K562 (cell line): ENCODE measurements at regions not wholly inside any gene's neighbourhood (a gene's known extent, or its start where the extent isn't known, plus 50 kb on each side); places are given as distances from the start of the nearest gene placed in this dataset.

ENCODE experiments used
- ATAC-seq: fragments of 200-7000 bp; cut with Tn5 transposase; 3 replicates; pipeline ENCODE4 v1.9.1; 2020; ENCODE audit warnings: moderate library complexity
- BruUV-seq: library from RNA; stranded (reverse); fragments of 400-500 nt; replicated peaks from 2 replicates; lab custom pipeline; 2021; lab: Mats Ljungman, UMichigan
- CTCF ChIA-PET: fragments of 300-600 bp; formaldehyde crosslinking; extraction: SDS; loops from one replicate; lab custom pipeline; 2021; ENCODE audit warnings: low intra/inter-chr PET ratio; lab: Yijun Ruan, JAX
- POLR2A ChIA-PET: fragments of 300-600, 350-650 bp; sonication (Branson Sonifier 250); formaldehyde crosslinking; extraction: SDS; loops from one replicate; lab custom pipeline; 2021; ENCODE audit warnings: antibody characterized with exemption, inconsistent platforms; lab: Yijun Ruan, JAX
- DNase-seq, 4 experiments: peaks; one replicate each; pipeline versions ENCODE4 v3.0.0 to v3.0.0-alpha.2; 2011 to 2018; ENCODE audit warnings: low spot score in 3 of 4, mixed read lengths in 3 of 4; ENCODE audit errors: extremely low read depth in 1 of 4
- FAIRE-seq: peaks from 2 replicates; lab custom pipeline; 2011; peaks lifted over from hg19 to GRCh38; lab: Jason Lieb, UNC
- H2AFZ ChIP-seq: 2 replicates; pipeline ENCODE4 v1.6.0; 2011; ENCODE audit warnings: low read depth, low read length, control low read depth, inconsistent platforms
- H3K27ac ChIP-seq: fragments of 200-600 bp; 3 replicates; pipeline ENCODE4 v1.8.0; 2011; ENCODE audit warnings: low read depth, mild to moderate bottlenecking, control low read depth, inconsistent platforms, low read length, moderate library complexity, mixed read lengths; ENCODE audit errors: extremely low read depth
- H3K27me3 ChIP-seq, 2 experiments: fragments of 300-600 bp in 1 of 2; 2 replicates in 1 of 2; 3 replicates in 1 of 2; pipeline versions ENCODE4 v1.6.0 to v1.8.0; 2011; ENCODE audit warnings: inconsistent platforms in 2 of 2, low read length in 2 of 2, mild to moderate bottlenecking in 1 of 2, mixed read lengths in 1 of 2, moderate library complexity in 1 of 2; ENCODE audit not compliant: control insufficient read depth in 2 of 2, insufficient read depth in 2 of 2
- H3K36me3 ChIP-seq: fragments of 300-600 bp; 3 replicates; pipeline ENCODE4 v1.8.0; 2011; ENCODE audit warnings: mild to moderate bottlenecking, low read length, inconsistent platforms; ENCODE audit not compliant: control insufficient read depth, insufficient read depth
- H3K4me1 ChIP-seq, 2 experiments: fragments of 200-600 bp in 1 of 2; replicated peaks in 1 of 2; 2 replicates in 1 of 2; 3 replicates in 1 of 2; pipeline versions ENCODE4 v1.5.1 to v1.8.0; 2011; ENCODE audit warnings: inconsistent platforms in 2 of 2, low read length in 2 of 2, mild to moderate bottlenecking in 1 of 2, mixed read lengths in 1 of 2, moderate library complexity in 1 of 2; ENCODE audit not compliant: control insufficient read depth in 2 of 2, insufficient read depth in 2 of 2
- H3K4me2 ChIP-seq: 2 replicates; pipeline ENCODE4 v1.6.1; 2011; ENCODE audit warnings: low read length, control low read depth, inconsistent platforms, mixed read lengths; ENCODE audit not compliant: insufficient read depth
- H3K4me3 ChIP-seq: fragments of 200-600 bp; sonication (generic), shearing (Covaris generic); 2 replicates; pipeline ENCODE4 v1.5.1; 2016; ENCODE audit warnings: control low read depth, inconsistent platforms
- H3K79me2 ChIP-seq: fragments of 200-600 bp; 3 replicates; pipeline ENCODE4 v1.8.0; 2011; ENCODE audit warnings: low read length, inconsistent platforms; ENCODE audit not compliant: control insufficient read depth, insufficient read depth
- H3K9ac ChIP-seq, 2 experiments: 2 replicates each; pipeline versions ENCODE4 v1.6.0 to v1.6.1; 2011; ENCODE audit warnings: low read depth in 2 of 2, low read length in 2 of 2, control low read depth in 1 of 2, inconsistent platforms in 1 of 2, mild to moderate bottlenecking in 1 of 2, mixed read lengths in 1 of 2; ENCODE audit not compliant: insufficient read depth in 1 of 2
- H3K9me1 ChIP-seq: one replicate; pipeline ENCODE4 v1.6.0; 2011; ENCODE audit warnings: inconsistent platforms, mild to moderate bottlenecking, low read length, moderate library complexity; ENCODE audit not compliant: control insufficient read depth, insufficient read depth
- H3K9me3 ChIP-seq: replicated peaks from 2 replicates; pipeline ENCODE4 v1.5.1; 2011; ENCODE audit warnings: low read depth, low read length, inconsistent platforms; ENCODE audit not compliant: control insufficient read depth, insufficient read depth
- H4K20me1 ChIP-seq: replicated peaks from 2 replicates; pipeline ENCODE4 v1.6.1; 2011; ENCODE audit warnings: low read length, inconsistent platforms, mixed read lengths; ENCODE audit not compliant: control insufficient read depth, insufficient read depth
- ARID2 ChIP-seq: fragments of 450-650 bp; IDR thresholded peaks from 2 replicates; pipeline ENCODE4 v1.6.1; 2017; ENCODE audit warnings: antibody characterized with exemption, mild to moderate bottlenecking
- BHLHE40 ChIP-seq: IDR thresholded peaks from 2 replicates; pipeline ENCODE4 v1.6.1; 2011; ENCODE audit warnings: low read length, improper control_type of control experiment
- CSDE1 ChIP-seq, 2 experiments: fragments of 450-650 bp; IDR thresholded peaks; 2 replicates each; pipeline ENCODE4 v1.6.1; 2016; ENCODE audit warnings: mild to moderate bottlenecking in 1 of 2
- GTF3C2 ChIP-seq: IDR thresholded peaks from 3 replicates; pipeline ENCODE4 v1.6.1; 2011; ENCODE audit warnings: borderline replicate concordance, mild to moderate bottlenecking, moderate library complexity; ENCODE audit not compliant: insufficient read length; ENCODE audit errors: extremely low read depth
- MAX ChIP-seq: sonication (generic); formaldehyde crosslinking; IDR thresholded peaks from 2 replicates; pipeline ENCODE4 v1.9.0; 2022; ENCODE audit warnings: mild to moderate bottlenecking, missing genetic modification reagents
- NR1H2 ChIP-seq: sonication (generic); formaldehyde crosslinking; IDR thresholded peaks from 2 replicates; pipeline ENCODE4 v1.4.0; 2020; ENCODE audit warnings: mild to moderate bottlenecking, missing genetic modification reagents
- POLR2A ChIP-seq: fragments of 450-650 bp; conservative IDR thresholded peaks from 2 replicates; pipeline ENCODE4 v1.6.1; 2016
- PYGO2 ChIP-seq: fragments of 450-650 bp; IDR thresholded peaks from 2 replicates; pipeline ENCODE4 v1.6.1; 2016; ENCODE audit warnings: mild to moderate bottlenecking, missing genetic modification characterization, moderate library complexity, missing compliant biosample characterization
- SAFB ChIP-seq: fragments of 200-400 bp; formaldehyde crosslinking; IDR thresholded peaks from 2 replicates; pipeline ENCODE4 v1.6.1; 2017; ENCODE audit warnings: low read depth, low read length, borderline replicate concordance
- U2AF2 ChIP-seq: fragments of 200-400 bp; formaldehyde crosslinking; optimal IDR thresholded peaks from 2 replicates; pipeline ENCODE3; 2017; ENCODE audit warnings: low read depth, mild to moderate bottlenecking, low read length
- ZNF133 ChIP-seq: fragments of 250-450 bp; sonication (Bioruptor Pico); IDR thresholded peaks from 2 replicates; pipeline ENCODE4 v1.4.0; 2020; ENCODE audit warnings: mild to moderate bottlenecking
- ZNF253 ChIP-seq: fragments of 250-450 bp; sonication (Bioruptor Pico); conservative IDR thresholded peaks from 2 replicates; pipeline ENCODE4 v1.6.1; 2021; ENCODE audit warnings: mild to moderate bottlenecking
- ZNF3 ChIP-seq: fragments of 250-450 bp; sonication (Bioruptor Pico); IDR thresholded peaks from 2 replicates; pipeline ENCODE4 v1.5.0; 2021; ENCODE audit warnings: mild to moderate bottlenecking, moderate library complexity
- ZNF785 ChIP-seq: fragments of 250-450 bp; sonication (Bioruptor Pico); IDR thresholded peaks from 2 replicates; pipeline ENCODE4 v1.4.0; 2020; ENCODE audit warnings: mild to moderate bottlenecking
- WGBS: fragments of 100-300 bp; shearing (Covaris generic); methylation state at CpG from one replicate; pipeline ENCODE4 v1.1.6; 2016; ENCODE audit warnings: low coverage, mixed read lengths; ENCODE audit not compliant: insufficient coverage; ENCODE audit errors: missing lambda C conversion rate; 5-methylcytosine and 5-hydroxymethylcytosine counted together
- in situ Hi-C: fragments of 300-500 bp; cut with MboI; formaldehyde crosslinking; loops from 4 replicates; pipeline ENCODE4 v1.15.0; 2018; ENCODE audit warnings: inconsistent platforms, mixed read lengths
- intact Hi-C: fragments of 100-400 bp; cut with micrococcal nuclease; formaldehyde crosslinking; loops from 2 replicates; pipeline ENCODE4 v1.14.2; 2022

GRCh38 chr10:109207361-109207760 is 716.0 kb downstream of the XPNPEP1 start:
- H4K20me1 ChIP-seq = no peaks in the 10 kb centered on the region
- H3K9me3 ChIP-seq = no peaks in the 10 kb centered on the region
- POLR2A ChIA-PET = no interaction called here
- no peaks in the 10 kb centered on the region for H3K79me2 ChIP-seq
- WGBS = 0% methylated on average over 1 of the region's 1 CpG
- no peak for TF ChIP-seq POLR2A
- TF ChIP-seq MAX (CRISPR knock-in tag) = no peak
- TF ChIP-seq GTF3C2 = no peak
- TF ChIP-seq CSDE1 (IDR thresholded peaks at IDR 0.05) = no peak
- TF ChIP-seq BHLHE40 = no peak
- TF ChIP-seq ZNF3 (CRISPR knock-in tag) = no peak
- TF ChIP-seq U2AF2 = no peak
- no peak for TF ChIP-seq SAFB
- no peak for TF ChIP-seq PYGO2 (tag)
- TF ChIP-seq ZNF253 (CRISPR knock-in tag) = no peak
- no peak for TF ChIP-seq ARID2
- no peak for TF ChIP-seq NR1H2 (CRISPR knock-in tag)
- no peak for TF ChIP-seq ZNF133 (CRISPR knock-in tag)
- TF ChIP-seq ZNF785 (CRISPR knock-in tag) = no peak
- TF ChIP-seq, all 486 proteins: peak for 0
- no peak overlapping the region for H3K27ac ChIP-seq
- no peaks in the 10 kb centered on the region for H3K27me3 ChIP-seq
- no peak overlapping the region for H3K4me2 ChIP-seq
- no peak overlapping the region for H3K4me3 ChIP-seq
- no peaks in the 10 kb centered on the region for H3K9me1 ChIP-seq
- intact Hi-C loops (no loop called here), in situ Hi-C loops (no loop called here)
- ATAC-seq (no peak), FAIRE-seq (no peak), DNase-seq (no peak)
- H3K4me1 ChIP-seq = no peaks in the 10 kb centered on the region
- H3K9ac ChIP-seq = no peak overlapping the region
- H2AFZ ChIP-seq = no peak overlapping the region
- no TSS peak for BruUV-seq
- CTCF ChIA-PET = no interaction called here
- no peaks in the 10 kb centered on the region for H3K36me3 ChIP-seq
